Endothelial cell of umbilical vein (primary cell): ENCODE measurements at regions not wholly inside any gene's neighbourhood (a gene's known extent, or its start where the extent isn't known, plus 50 kb on each side); places are given as distances from the start of the nearest gene placed in this dataset.

Experiments
- BruUV-seq: library from RNA; stranded (reverse); fragments of 400-500 nt; replicated peaks from 2 replicates; lab custom pipeline; 2021; lab: Mats Ljungman, UMichigan
- CTCF ChIA-PET: fragments of 300-600, 350-600 bp; sonication (Branson Sonifier 250); formaldehyde crosslinking; loops from one replicate; lab custom pipeline; 2021; ENCODE audit warnings: antibody characterized with exemption, inconsistent platforms; lab: Charles Lee
- POLR2A ChIA-PET: fragments of 300-600, 350-600 bp; sonication (Branson Sonifier 250); formaldehyde crosslinking; loops from one replicate; lab custom pipeline; 2021; ENCODE audit warnings: antibody characterized with exemption, inconsistent platforms; lab: Charles Lee
- DNase-seq: peaks from one replicate; pipeline ENCODE4 v3.0.0-alpha.2; 2011; ENCODE audit warnings: low read depth, low spot score
- FAIRE-seq: peaks from 2 replicates; lab custom pipeline; 2011; peaks lifted over from hg19 to GRCh38; lab: Jason Lieb, UNC
- H2AFZ ChIP-seq: 2 replicates; pipeline ENCODE4 v1.6.0; 2012; ENCODE audit warnings: low read depth, low read length, control low read depth, inconsistent platforms
- H3K27ac ChIP-seq: 2 replicates; pipeline ENCODE4 v1.5.1; 2011; ENCODE audit warnings: low read depth, mild to moderate bottlenecking, control low read depth, low read length, moderate library complexity; ENCODE audit not compliant: insufficient read depth
- H3K27me3 ChIP-seq, 2 experiments: 2 replicates each; pipeline versions ENCODE4 v1.6.0 to v1.6.1; 2011; ENCODE audit warnings: low read length in 2 of 2, mixed read lengths in 1 of 2; ENCODE audit not compliant: control insufficient read depth in 2 of 2, insufficient read depth in 2 of 2
- H3K36me3 ChIP-seq, 2 experiments: 2 replicates in 1 of 2; 3 replicates in 1 of 2; pipeline ENCODE4 v1.5.1; 2011; ENCODE audit warnings: low read length in 2 of 2, mild to moderate bottlenecking in 1 of 2, moderate library complexity in 1 of 2; ENCODE audit not compliant: control insufficient read depth in 2 of 2, insufficient read depth in 2 of 2; ENCODE audit errors: extremely low read depth in 1 of 2
- H3K4me1 ChIP-seq: 3 replicates; pipeline ENCODE4 v1.5.1; 2011; ENCODE audit warnings: mild to moderate bottlenecking, low read length; ENCODE audit not compliant: control insufficient read depth, insufficient read depth; ENCODE audit errors: extremely low read depth
- H3K4me2 ChIP-seq: 2 replicates; pipeline ENCODE4 v1.6.1; 2011; ENCODE audit warnings: low read length, control low read depth, mixed read lengths; ENCODE audit not compliant: insufficient read depth
- H3K4me3 ChIP-seq, 3 experiments: fragments of 200-600 bp in 1 of 3; sonication (generic), shearing (Covaris generic) in 1 of 3; replicated peaks in 1 of 3; 2 replicates each; pipeline ENCODE4 v1.5.1; 2011 to 2016; ENCODE audit warnings: control low read depth in 3 of 3, low read length in 3 of 3, mild to moderate bottlenecking in 2 of 3, inconsistent platforms in 1 of 3, low read depth in 1 of 3, moderate library complexity in 1 of 3; ENCODE audit not compliant: insufficient read depth in 1 of 3
- H3K79me2 ChIP-seq: 2 replicates; pipeline ENCODE4 v1.6.0; 2012; ENCODE audit warnings: low read length, inconsistent platforms; ENCODE audit not compliant: control insufficient read depth, insufficient read depth
- H3K9ac ChIP-seq: replicated peaks from 2 replicates; pipeline ENCODE3; 2011; ENCODE audit warnings: low read length, control low read depth; ENCODE audit not compliant: insufficient read depth; ENCODE audit errors: extremely low read depth
- H3K9me1 ChIP-seq: replicated peaks from 3 replicates; pipeline ENCODE4 v1.6.0; 2011; ENCODE audit warnings: mild to moderate bottlenecking, low read length; ENCODE audit not compliant: control insufficient read depth, insufficient read depth; ENCODE audit errors: extremely low read depth
- H3K9me3 ChIP-seq: replicated peaks from 2 replicates; pipeline ENCODE4 v1.5.1; 2012; ENCODE audit warnings: low read length, inconsistent platforms; ENCODE audit not compliant: control insufficient read depth, insufficient read depth
- H4K20me1 ChIP-seq: replicated peaks from 2 replicates; pipeline ENCODE3; 2011; ENCODE audit warnings: mild to moderate bottlenecking, low read length; ENCODE audit not compliant: control insufficient read depth, insufficient read depth; ENCODE audit errors: extremely low read depth
- CTCF ChIP-seq, 2 donors: IDR thresholded peaks; 1 replicate in 1 of 2; 2 replicates in 1 of 2; pipeline ENCODE4 v1.5.1; 2011; ENCODE audit warnings: low read length in 2 of 2, mild to moderate bottlenecking in 2 of 2, moderate library complexity in 2 of 2, control low read depth in 1 of 2, inconsistent platforms in 1 of 2, low read depth in 1 of 2; ENCODE audit not compliant: insufficient read depth in 1 of 2; ENCODE audit errors: extremely low read depth in 1 of 2
- FOS ChIP-seq: IDR thresholded peaks from 2 replicates; pipeline ENCODE4 v1.6.1; 2011; ENCODE audit warnings: mild to moderate bottlenecking, low read length, moderate library complexity, borderline replicate concordance; ENCODE audit not compliant: insufficient read depth
- JUN ChIP-seq: IDR thresholded peaks from 2 replicates; pipeline ENCODE4 v1.6.1; 2011; ENCODE audit warnings: borderline replicate concordance, low read depth; ENCODE audit not compliant: insufficient read length, insufficient read depth
- MAX ChIP-seq: IDR thresholded peaks from 2 replicates; pipeline ENCODE4 v1.6.1; 2011; ENCODE audit not compliant: insufficient read depth, insufficient read length
- POLR2A ChIP-seq: IDR thresholded peaks from 2 replicates; pipeline ENCODE4 v1.6.1; 2012; ENCODE audit warnings: low read depth, mild to moderate bottlenecking, control low read depth, low read length
- POLR2AphosphoS5 ChIP-seq: IDR thresholded peaks from 2 replicates; pipeline ENCODE4 v1.6.1; 2012; ENCODE audit warnings: low read depth, mild to moderate bottlenecking, control low read depth, low read length, moderate library complexity; ENCODE audit not compliant: insufficient read depth
- dilution Hi-C: fragments of 300-500 bp; cut with MboI; formaldehyde crosslinking; loops from one replicate; pipeline ENCODE4 v1.15.0; 2019; ENCODE audit warnings: low sequenced_read_pairs; ENCODE audit not compliant: extremely low pct_ligation_motif_present
- intact Hi-C: fragments of 100-400 bp; cut with micrococcal nuclease; formaldehyde crosslinking; loops from one replicate; pipeline ENCODE4 v1.10.0; 2022

- H3K27ac ChIP-seq: no peak overlapping the region
- no peak for TF ChIP-seq CTCF (IDR thresholded peaks at IDR 0.05; ENCODE audit: extremely low read depth in 1 of 2, insufficient read depth in 1 of 2, low read depth in 1 of 2, low read length in 2 of 2)
- no peak for TF ChIP-seq POLR2A
- TF ChIP-seq JUN: no peak
- no peak for TF ChIP-seq POLR2AphosphoS5
- TF ChIP-seq FOS: no peak
- no peak for TF ChIP-seq MAX
- no peaks in the 10 kb centered on the region for H3K79me2 ChIP-seq
- CTCF ChIA-PET: no interaction called here
- no peak overlapping the region for H3K9ac ChIP-seq
- FAIRE-seq (no peak), DNase-seq (no peak)
- no peak overlapping the region for H3K4me2 ChIP-seq
- H3K9me1 ChIP-seq: no peaks in the 10 kb centered on the region
- dilution Hi-C loops: no loop called here
- H3K4me1 ChIP-seq: no peaks in the 10 kb centered on the region
- H3K36me3 ChIP-seq: no peaks in the 10 kb centered on the region
- POLR2A ChIA-PET: no interaction called here
- no peaks in the 10 kb centered on the region for H3K27me3 ChIP-seq
- no peaks in the 10 kb centered on the region for H3K9me3 ChIP-seq
- no peak overlapping the region for H2AFZ ChIP-seq
- intact Hi-C loops: no loop called here
- BruUV-seq: no TSS peak
- no peaks in the 10 kb centered on the region for H4K20me1 ChIP-seq
- no peak overlapping the region for H3K4me3 ChIP-seq
Observed at GRCh38 chr2:122009561-122009960, 254.1 kb downstream of the TSN start.
